ENCODE measurements at regions not wholly inside any gene's neighbourhood (a gene's known extent, or its start where the extent isn't known, plus 50 kb on each side); places are given as distances from the start of the nearest gene placed in this dataset.

DNA sequence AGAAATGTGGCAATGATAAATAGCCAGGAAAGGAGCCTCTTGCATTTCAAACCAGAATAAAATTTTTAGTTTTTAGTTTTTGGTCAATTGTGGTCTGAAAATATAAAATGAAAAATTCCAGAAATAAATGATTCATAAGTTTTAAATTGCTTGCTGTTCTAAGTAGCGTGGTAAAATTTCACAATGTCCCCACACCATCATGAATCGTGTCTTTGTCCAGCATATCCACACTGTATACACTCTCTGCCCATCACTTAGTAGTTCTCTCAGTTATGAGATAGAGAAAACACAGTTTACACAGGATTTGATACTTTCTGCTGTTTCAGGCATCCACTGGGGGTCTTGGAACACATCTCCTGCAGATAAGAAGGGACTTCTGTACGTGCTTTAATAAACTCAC is 783.9 kb downstream of the TSN start:
- intact Hi-C loops (cut with micrococcal nuclease) = no loop called here
- Histone ChIP-seq H3K27ac (ENCODE audit: low read length) (no peak overlapping the region), H3K9me3 (ENCODE audit: control insufficient read depth, insufficient read depth, low read length) (no peaks in the 10 kb centered on the region), H3K4me1 (ENCODE audit: control insufficient read depth, insufficient read depth, low read length) (no peaks in the 10 kb centered on the region), H3K4me3 (ENCODE audit: low read length) (no peak overlapping the region), H3K27me3 (ENCODE audit: control insufficient read depth, insufficient read depth, low read length) (no peaks in the 10 kb centered on the region), H3K36me3 (ENCODE audit: control insufficient read depth, insufficient read depth, low read length) (no peaks in the 10 kb centered on the region)
- no peaks in the 10 kb centered on the region for H3K36me3 Mint-ChIP-seq
- peaks cover 4 to 18% of the 10 kb centered on the region in 2 donors for H3K9me3 Mint-ChIP-seq
- TF ChIP-seq, protein P1, sequence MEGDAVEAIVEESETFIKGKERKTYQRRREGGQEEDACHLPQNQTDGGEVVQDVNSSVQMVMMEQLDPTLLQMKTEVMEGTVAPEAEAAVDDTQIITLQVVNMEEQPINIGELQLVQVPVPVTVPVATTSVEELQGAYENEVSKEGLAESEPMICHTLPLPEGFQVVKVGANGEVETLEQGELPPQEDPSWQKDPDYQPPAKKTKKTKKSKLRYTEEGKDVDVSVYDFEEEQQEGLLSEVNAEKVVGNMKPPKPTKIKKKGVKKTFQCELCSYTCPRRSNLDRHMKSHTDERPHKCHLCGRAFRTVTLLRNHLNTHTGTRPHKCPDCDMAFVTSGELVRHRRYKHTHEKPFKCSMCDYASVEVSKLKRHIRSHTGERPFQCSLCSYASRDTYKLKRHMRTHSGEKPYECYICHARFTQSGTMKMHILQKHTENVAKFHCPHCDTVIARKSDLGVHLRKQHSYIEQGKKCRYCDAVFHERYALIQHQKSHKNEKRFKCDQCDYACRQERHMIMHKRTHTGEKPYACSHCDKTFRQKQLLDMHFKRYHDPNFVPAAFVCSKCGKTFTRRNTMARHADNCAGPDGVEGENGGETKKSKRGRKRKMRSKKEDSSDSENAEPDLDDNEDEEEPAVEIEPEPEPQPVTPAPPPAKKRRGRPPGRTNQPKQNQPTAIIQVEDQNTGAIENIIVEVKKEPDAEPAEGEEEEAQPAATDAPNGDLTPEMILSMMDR (IDR thresholded peaks at IDR 0.05) = no peak
- no peak for ATAC-seq
- H3K27me3 Mint-ChIP-seq (ENCODE audit: low read depth in 2 of 2) = no peaks in the 10 kb centered on the region
- DNase-seq = no peak
- no peaks in the 10 kb centered on the region for H3K4me1 Mint-ChIP-seq
- no peak overlapping the region for H3K4me3 Mint-ChIP-seq
- WGBS (ENCODE audit: insufficient coverage) = 90% methylated on average over 3 of the region's 3 CpGs
- H3K27ac Mint-ChIP-seq = no peak overlapping the region

- DNase-seq (no peak), ATAC-seq (no peak)
- TF ChIP-seq, protein P1 (IDR thresholded peaks at IDR 0.05) = no peak
- Histone ChIP-seq H3K4me3 (ENCODE audit: low read length) (no peak overlapping the region), H3K27ac (ENCODE audit: low read length) (no peak overlapping the region), H3K9me3 (ENCODE audit: control insufficient read depth, insufficient read depth, low read length) (no peaks in the 10 kb centered on the region), H3K27me3 (ENCODE audit: control insufficient read depth, insufficient read depth, low read length) (no peaks in the 10 kb centered on the region), H3K4me1 (ENCODE audit: control insufficient read depth, insufficient read depth, low read length) (no peaks in the 10 kb centered on the region), H3K36me3 (ENCODE audit: control insufficient read depth, insufficient read depth, low read length) (no peaks in the 10 kb centered on the region)
- H3K4me1 Mint-ChIP-seq = no peaks in the 10 kb centered on the region
- H3K4me3 Mint-ChIP-seq = no peak overlapping the region
- no peak overlapping the region for H3K27ac Mint-ChIP-seq
- 79% methylated on average over 3 of the region's 3 CpGs for WGBS (ENCODE audit: insufficient coverage)
- intact Hi-C loops (cut with micrococcal nuclease) = no loop called here
- H3K9me3 Mint-ChIP-seq = peaks cover 4 to 18% of the 10 kb centered on the region in 2 donors
- H3K27me3 Mint-ChIP-seq (ENCODE audit: low read depth in 2 of 2) = no peaks in the 10 kb centered on the region
- no peaks in the 10 kb centered on the region for H3K36me3 Mint-ChIP-seq
These were observed 784.5 kb downstream of the TSN start for GRCh38 chr2:122539920-122540319.

GRCh38 chr2:122542236-122542635 is 786.8 kb downstream of the TSN start:
- no peaks in the 10 kb centered on the region for H3K9me3 ChIP-seq (ENCODE audit: control insufficient read depth, insufficient read depth, low read length)
- no peak overlapping the region for H3K4me3 Mint-ChIP-seq
- intact Hi-C loops (cut with micrococcal nuclease) = no loop called here
- H3K4me1 ChIP-seq (ENCODE audit: control insufficient read depth, insufficient read depth, low read length) = no peaks in the 10 kb centered on the region
- no peak overlapping the region for H3K4me3 ChIP-seq (ENCODE audit: low read length)
- no peak overlapping the region for H3K27ac ChIP-seq (ENCODE audit: low read length)
- DNase-seq (no peak), ATAC-seq (no peak)
- H3K36me3 ChIP-seq (ENCODE audit: control insufficient read depth, insufficient read depth, low read length) = no peaks in the 10 kb centered on the region
- H3K4me1 Mint-ChIP-seq = no peaks in the 10 kb centered on the region
- WGBS (ENCODE audit: insufficient coverage) = 61% methylated on average over 3 of the region's 6 CpGs
- H3K27me3 Mint-ChIP-seq (ENCODE audit: low read depth in 2 of 2) = no peaks in the 10 kb centered on the region
- no peaks in the 10 kb centered on the region for H3K27me3 ChIP-seq (ENCODE audit: control insufficient read depth, insufficient read depth, low read length)
- H3K36me3 Mint-ChIP-seq = no peaks in the 10 kb centered on the region
- H3K27ac Mint-ChIP-seq = no peak overlapping the region
- peaks cover 0 to 12% of the 10 kb centered on the region in 2 donors for H3K9me3 Mint-ChIP-seq
- TF ChIP-seq, protein P1 (IDR thresholded peaks at IDR 0.05) = no peak

GRCh38 chr2:122542646-122543045 is 787.2 kb downstream of the TSN start:
- no peaks in the 10 kb centered on the region for H3K4me1 Mint-ChIP-seq
- no peaks in the 10 kb centered on the region for H3K4me1 ChIP-seq (ENCODE audit: control insufficient read depth, insufficient read depth, low read length)
- H3K36me3 Mint-ChIP-seq = no peaks in the 10 kb centered on the region
- H3K27ac ChIP-seq (ENCODE audit: low read length) = no peak overlapping the region
- DNase-seq = no peak
- H3K27me3 ChIP-seq (ENCODE audit: control insufficient read depth, insufficient read depth, low read length) = no peaks in the 10 kb centered on the region
- no peaks in the 10 kb centered on the region for H3K36me3 ChIP-seq (ENCODE audit: control insufficient read depth, insufficient read depth, low read length)
- no peak overlapping the region for H3K27ac Mint-ChIP-seq
- ATAC-seq = no peak
- no peak overlapping the region for H3K4me3 Mint-ChIP-seq
- H3K27me3 Mint-ChIP-seq (ENCODE audit: low read depth in 2 of 2) = no peaks in the 10 kb centered on the region
- H3K9me3 ChIP-seq (ENCODE audit: control insufficient read depth, insufficient read depth, low read length) = no peaks in the 10 kb centered on the region
- TF ChIP-seq, protein P1 (IDR thresholded peaks at IDR 0.05) = no peak
- peaks cover 0 to 12% of the 10 kb centered on the region in 2 donors for H3K9me3 Mint-ChIP-seq
- H3K4me3 ChIP-seq (ENCODE audit: low read length) = no peak overlapping the region
- WGBS (ENCODE audit: insufficient coverage) = no CpG with 5 or more reads among the region's 2 CpGs
- intact Hi-C loops (cut with micrococcal nuclease) = no loop called here

Data from natural killer cell (primary cell).